Stomach (tissue), 8 donors: ENCODE measurements at regions not wholly inside any gene's neighbourhood (a gene's known extent, or its start where the extent isn't known, plus 50 kb on each side); places are given as distances from the start of the nearest gene placed in this dataset.

Experiments used
- DNase-seq, 2 donors: peaks; one replicate each; pipeline versions ENCODE4 v3.0.0 to v3.0.0-alpha.2; 2013 to 2019
- H3K27ac ChIP-seq, 5 donors: fragments of 200-600 bp in 4 of 5; sonication (generic) in 4 of 5; one replicate each; pipeline ENCODE4 v1.5.1; 2013 to 2019; ENCODE audit warnings: mild to moderate bottlenecking in 1 of 5, moderate library complexity in 1 of 5
- H3K27me3 ChIP-seq, 3 donors: fragments of 200-600 bp; sonication (generic); one replicate each; pipeline ENCODE4 v1.5.1; 2017 to 2019; ENCODE audit warnings: mixed run types in 1 of 3
- H3K36me3 ChIP-seq, 4 donors: fragments of 200-600 bp; sonication (generic); 1 replicate in 3 of 4; 2 replicates in 1 of 4; pipeline ENCODE4 v1.5.1; 2016 to 2019
- H3K4me1 ChIP-seq, 4 donors: fragments of 200-600 bp; sonication (generic); one replicate each; pipeline ENCODE4 v1.5.1; 2016 to 2019
- H3K4me3 ChIP-seq, 4 donors: fragments of 200-600 bp; sonication (generic) in 3 of 4; one replicate each; pipeline ENCODE4 v1.5.1; 2016 to 2019; ENCODE audit warnings: mild to moderate bottlenecking in 1 of 4
- H3K9me3 ChIP-seq, 4 donors: fragments of 200-600 bp; sonication (generic); one replicate each; pipeline ENCODE4 v1.5.1; 2016 to 2019
- EP300 ChIP-seq: sonication (generic); formaldehyde crosslinking; IDR thresholded peaks from one replicate; pipeline ENCODE4 v1.6.1; 2017; ENCODE audit warnings: antibody characterized with exemption
- POLR2A ChIP-seq, 4 donors: fragments of 450-650 bp; IDR thresholded peaks; one replicate each; pipeline ENCODE4 v1.6.1; 2016; ENCODE audit warnings: antibody characterized with exemption in 4 of 4, control low read depth in 2 of 4, mild to moderate bottlenecking in 1 of 4, moderate library complexity in 1 of 4
- POLR2AphosphoS5 ChIP-seq, 3 donors: sonication (generic); formaldehyde crosslinking; IDR thresholded peaks; one replicate each; pipeline ENCODE4 v1.6.1; 2016; ENCODE audit warnings: antibody characterized with exemption in 3 of 3
- WGBS, 5 donors: extraction: QIAGEN DNeasy Blood & Tissue Kit in 3 of 5; methylation state at CpG; one replicate each; pipeline versions ENCODE4 v1.1.5 to v1.1.7; 2013 to 2018; 5-methylcytosine and 5-hydroxymethylcytosine counted together
- intact Hi-C: fragments of 100-400 bp; cut with DNase I; formaldehyde crosslinking; loops from one replicate; pipeline ENCODE4 v1.15.1; 2023; ENCODE audit warnings: low total_unique reads
- TF ChIP-seq, protein P1 (sequence below), 7 experiments: fragments of 450-650 bp in 4 of 7; fragments of 200-600 bp in 3 of 7; sonication (generic) in 3 of 7; IDR thresholded peaks; one replicate each; pipeline ENCODE4 v1.5.1; 2016 to 2019; ENCODE audit warnings: antibody characterized with exemption in 7 of 7, control low read depth in 2 of 7, mild to moderate bottlenecking in 1 of 7
- donor health status: healthy with polysubstance abuse.
- donor health status: Bipolar disorder and iron deficiency.
- donor health status: healthy.

DNA sequence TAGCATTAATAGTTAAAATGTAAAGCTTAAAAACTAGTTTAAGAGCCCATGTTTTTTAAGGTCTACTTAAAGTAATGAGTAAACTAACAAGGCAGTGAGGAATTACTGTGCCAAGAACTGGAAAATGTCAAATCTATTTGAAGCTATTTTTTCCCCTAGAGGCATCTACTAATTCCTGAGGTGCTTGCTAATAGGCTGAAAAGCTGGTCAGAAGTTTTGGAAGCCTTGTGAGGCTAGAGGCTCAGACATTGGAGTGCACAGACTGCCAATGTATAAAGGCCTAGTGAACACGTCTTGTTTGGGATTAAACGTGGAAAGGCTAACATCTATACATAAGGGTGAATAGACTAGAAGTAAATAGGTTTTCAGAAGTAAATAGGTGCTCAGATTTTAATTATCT lies 136.5 kb upstream of the C11orf87 start:
- Histone ChIP-seq H3K27ac (no peak overlapping the region), H3K36me3 (no peaks in the 10 kb centered on the region), H3K9me3 (peaks cover 0 to 15% (median 11%) of the 10 kb centered on the region in 4 donors), H3K4me1 (no peaks in the 10 kb centered on the region), H3K4me3 (no peak overlapping the region), H3K27me3 (no peaks in the 10 kb centered on the region)
- TF ChIP-seq POLR2A (IDR thresholded peaks at IDR 0.05) (no peak), EP300 (no peak), POLR2AphosphoS5 (IDR thresholded peaks at IDR 0.05) (no peak)
- TF ChIP-seq, protein P1, sequence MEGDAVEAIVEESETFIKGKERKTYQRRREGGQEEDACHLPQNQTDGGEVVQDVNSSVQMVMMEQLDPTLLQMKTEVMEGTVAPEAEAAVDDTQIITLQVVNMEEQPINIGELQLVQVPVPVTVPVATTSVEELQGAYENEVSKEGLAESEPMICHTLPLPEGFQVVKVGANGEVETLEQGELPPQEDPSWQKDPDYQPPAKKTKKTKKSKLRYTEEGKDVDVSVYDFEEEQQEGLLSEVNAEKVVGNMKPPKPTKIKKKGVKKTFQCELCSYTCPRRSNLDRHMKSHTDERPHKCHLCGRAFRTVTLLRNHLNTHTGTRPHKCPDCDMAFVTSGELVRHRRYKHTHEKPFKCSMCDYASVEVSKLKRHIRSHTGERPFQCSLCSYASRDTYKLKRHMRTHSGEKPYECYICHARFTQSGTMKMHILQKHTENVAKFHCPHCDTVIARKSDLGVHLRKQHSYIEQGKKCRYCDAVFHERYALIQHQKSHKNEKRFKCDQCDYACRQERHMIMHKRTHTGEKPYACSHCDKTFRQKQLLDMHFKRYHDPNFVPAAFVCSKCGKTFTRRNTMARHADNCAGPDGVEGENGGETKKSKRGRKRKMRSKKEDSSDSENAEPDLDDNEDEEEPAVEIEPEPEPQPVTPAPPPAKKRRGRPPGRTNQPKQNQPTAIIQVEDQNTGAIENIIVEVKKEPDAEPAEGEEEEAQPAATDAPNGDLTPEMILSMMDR (IDR thresholded peaks at IDR 0.05), result no peak
- intact Hi-C loops, result no loop called here
- 56 to 76% (median 70%) methylated on average over 2 of the region's 2 CpGs for WGBS, 5 donors
- no peak for DNase-seq

GRCh38 chr11:109291553-109291952 lies 130.4 kb upstream of the C11orf87 start:
- Histone ChIP-seq H3K36me3 (no peaks in the 10 kb centered on the region), H3K9me3 (no peaks in the 10 kb centered on the region), H3K4me1 (no peaks in the 10 kb centered on the region), H3K27me3 (no peaks in the 10 kb centered on the region), H3K4me3 (no peak overlapping the region), H3K27ac (no peak overlapping the region)
- no peak for DNase-seq
- intact Hi-C loops, result no loop called here
- WGBS, 5 donors, result 79 to 89% (median 87%) methylated on average over 2 of the region's 2 CpGs
- TF ChIP-seq EP300 (no peak), POLR2A (IDR thresholded peaks at IDR 0.05) (no peak), POLR2AphosphoS5 (IDR thresholded peaks at IDR 0.05) (no peak)
- TF ChIP-seq, protein P1 (IDR thresholded peaks at IDR 0.05), result no peak

DNA sequence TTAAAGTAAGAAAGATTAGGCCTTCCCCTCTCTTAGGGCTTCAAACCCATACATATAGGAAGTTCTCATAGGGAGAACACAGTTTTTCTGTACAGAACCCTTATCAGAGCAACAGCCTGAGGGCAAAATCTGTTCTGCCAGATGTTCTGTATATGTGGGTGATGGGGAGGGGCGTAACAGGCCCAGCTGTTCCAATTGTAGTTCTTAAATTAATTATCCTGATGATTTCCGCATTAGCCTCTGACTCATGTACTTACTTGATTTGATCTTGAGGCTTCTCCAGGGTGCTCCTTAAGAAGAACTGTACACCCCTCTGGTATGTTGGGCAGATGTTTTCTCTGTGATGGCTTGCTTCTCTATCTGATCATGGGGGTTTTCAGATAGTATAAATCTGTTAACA lies 123.1 kb upstream of the C11orf87 start:
- 75 to 88% (median 78%) methylated on average over 2 of the region's 2 CpGs for WGBS, 5 donors
- no peaks in the 10 kb centered on the region for H3K27me3 ChIP-seq
- H3K4me3 ChIP-seq, result no peak overlapping the region

GRCh38 chr11:109300211-109300610 lies 121.8 kb upstream of the C11orf87 start:
- WGBS, 5 donors, result 72 to 84% (median 77%) methylated on average over 3 of the region's 3 CpGs
- no peak for DNase-seq
- Histone ChIP-seq H3K9me3 (no peaks in the 10 kb centered on the region), H3K4me1 (no peaks in the 10 kb centered on the region), H3K27ac (no peak overlapping the region), H3K27me3 (no peaks in the 10 kb centered on the region), H3K36me3 (no peaks in the 10 kb centered on the region), H3K4me3 (no peak overlapping the region)
- TF ChIP-seq POLR2AphosphoS5 (IDR thresholded peaks at IDR 0.05), result no peak
- TF ChIP-seq EP300, result no peak
- TF ChIP-seq POLR2A (IDR thresholded peaks at IDR 0.05), result no peak
- TF ChIP-seq, protein P1 (IDR thresholded peaks at IDR 0.05), result no peak
- intact Hi-C loops, result no loop called here

More for the DNA sequence above, 123.1 kb upstream of the C11orf87 start:
- TF ChIP-seq POLR2A (IDR thresholded peaks at IDR 0.05), result no peak
- no peak for TF ChIP-seq POLR2AphosphoS5 (IDR thresholded peaks at IDR 0.05)
- TF ChIP-seq, protein P1 (IDR thresholded peaks at IDR 0.05), result no peak
- no peak for TF ChIP-seq EP300
- no peak for DNase-seq
- intact Hi-C loops, result no loop called here
- H3K27ac ChIP-seq, result no peak overlapping the region
- H3K4me1 ChIP-seq, result no peaks in the 10 kb centered on the region
- no peaks in the 10 kb centered on the region for H3K36me3 ChIP-seq
- H3K9me3 ChIP-seq, result no peaks in the 10 kb centered on the region
